T-helper 17 cell (primary cell): ENCODE measurements at regions not wholly inside any gene's neighbourhood (a gene's known extent, or its start where the extent isn't known, plus 50 kb on each side); places are given as distances from the start of the nearest gene placed in this dataset.

Experiments used
- ATAC-seq: fragments of 150-1000 bp; cut with Tn5 transposase; 2 replicates; pipeline ENCODE4 v1.10.0; 2021; ENCODE audit warnings: mild to moderate bottlenecking, moderate library complexity
- DNase-seq, 3 donors: peaks; one replicate each; pipeline versions ENCODE4 v3.0.0 to v3.0.0-alpha.2; 2020 to 2021
- H3K9me3 ChIP-seq: one replicate; pipeline ENCODE4 v1.7.0; 2013; ENCODE audit warnings: low read length, mild to moderate bottlenecking; ENCODE audit not compliant: control insufficient read depth, poor library complexity, severe bottlenecking
- H3K27ac Mint-ChIP-seq: one replicate; pipeline ENCODE4 v1.8.0; 2022; ENCODE audit warnings: mild to moderate bottlenecking, moderate library complexity, mixed read lengths
- H3K27me3 Mint-ChIP-seq: one replicate; pipeline ENCODE4 v1.8.0; 2022; ENCODE audit warnings: mixed read lengths
- H3K36me3 Mint-ChIP-seq: one replicate; pipeline ENCODE4 v1.8.0; 2022; ENCODE audit warnings: low read depth, mixed read lengths
- H3K4me1 Mint-ChIP-seq: one replicate; pipeline ENCODE4 v1.8.0; 2022; ENCODE audit warnings: mild to moderate bottlenecking, mixed read lengths
- H3K4me3 Mint-ChIP-seq: one replicate; pipeline ENCODE4 v1.8.0; 2022; ENCODE audit warnings: mild to moderate bottlenecking, moderate library complexity, mixed read lengths

- Mint-ChIP-seq H3K36me3 (peaks cover under 1% of the 10 kb centered on the region), H3K27ac (no peak overlapping the region), H3K27me3 (no peaks in the 10 kb centered on the region), H3K4me3 (no peak overlapping the region), H3K4me1 (no peaks in the 10 kb centered on the region)
- ATAC-seq (no peak), DNase-seq (no peak)
- H3K9me3 ChIP-seq = no peaks in the 10 kb centered on the region
Observed at GRCh38 chr12:32053881-32054624, 52.6 kb upstream of the BICD1 start.
